ENCODE measurements at regions not wholly inside any gene's neighbourhood (a gene's known extent, or its start where the extent isn't known, plus 50 kb on each side); places are given as distances from the start of the nearest gene placed in this dataset.

- Histone ChIP-seq H3K9ac (ENCODE audit: insufficient read depth in 1 of 2, low read length in 2 of 2) (no peak overlapping the region), H3K4me1 (ENCODE audit: control insufficient read depth in 5 of 5, insufficient read depth in 5 of 5, low read length in 5 of 5) (no peaks in the 10 kb centered on the region), H3K9me3 (ENCODE audit: control insufficient read depth in 4 of 4, insufficient read depth in 3 of 4, low read length in 3 of 4) (no peaks in the 10 kb centered on the region), H3K27me3 (ENCODE audit: control insufficient read depth in 3 of 3, insufficient read depth in 3 of 3, low read length in 2 of 3) (no peaks in the 10 kb centered on the region), H3K36me3 (ENCODE audit: control insufficient read depth in 4 of 4, insufficient read depth in 4 of 4, low read length in 4 of 4) (no peaks in the 10 kb centered on the region), H3K27ac (ENCODE audit: low read depth in 1 of 2, low read length in 1 of 2) (no peak overlapping the region), H3K4me3 (no peak overlapping the region)
- ATAC-seq (ENCODE audit: insufficient read depth, low FRiP score), result no peak
- TF ChIP-seq CTCF (IDR thresholded peaks at IDR 0.05; ENCODE audit: control extremely low read depth, extremely low read depth), result no peak
- WGBS, 2 donors, result 85 to 87% methylated on average over 11 of the region's 11 CpGs
- DNase-seq, result no peak
These were observed 61.1 kb upstream of the SLC35C1 start for GRCh38 chr11:45743556-45744468.

GRCh38 chr11:45741582-45741981 lies 63.4 kb upstream of the SLC35C1 start:
- H3K9ac ChIP-seq (ENCODE audit: insufficient read depth in 1 of 2, low read length in 2 of 2), result no peak overlapping the region
- DNase-seq (no peak), ATAC-seq (ENCODE audit: insufficient read depth, low FRiP score) (no peak)
- no peaks in the 10 kb centered on the region for H3K4me1 ChIP-seq (ENCODE audit: control insufficient read depth in 5 of 5, insufficient read depth in 5 of 5, low read length in 5 of 5)
- no peak overlapping the region for H3K4me3 ChIP-seq
- WGBS, 2 donors, result 90 to 94% methylated on average over 2 of the region's 2 CpGs
- no peaks in the 10 kb centered on the region for H3K9me3 ChIP-seq (ENCODE audit: control insufficient read depth in 4 of 4, insufficient read depth in 3 of 4, low read length in 3 of 4)
- no peaks in the 10 kb centered on the region for H3K36me3 ChIP-seq (ENCODE audit: control insufficient read depth in 4 of 4, insufficient read depth in 4 of 4, low read length in 4 of 4)
- TF ChIP-seq CTCF (IDR thresholded peaks at IDR 0.05; ENCODE audit: control extremely low read depth, extremely low read depth), result no peak
- no peak overlapping the region for H3K27ac ChIP-seq (ENCODE audit: low read depth in 1 of 2, low read length in 1 of 2)
- H3K27me3 ChIP-seq (ENCODE audit: control insufficient read depth in 3 of 3, insufficient read depth in 3 of 3, low read length in 2 of 3), result no peaks in the 10 kb centered on the region

- ATAC-seq (ENCODE audit: insufficient read depth, low FRiP score), result no peak
- H3K4me1 ChIP-seq (ENCODE audit: control insufficient read depth in 5 of 5, insufficient read depth in 5 of 5, low read length in 5 of 5), result no peaks in the 10 kb centered on the region
- H3K36me3 ChIP-seq (ENCODE audit: control insufficient read depth in 4 of 4, insufficient read depth in 4 of 4, low read length in 4 of 4), result no peaks in the 10 kb centered on the region
- no peak overlapping the region for H3K27ac ChIP-seq (ENCODE audit: low read depth in 1 of 2, low read length in 1 of 2)
- no peak for DNase-seq
- H3K27me3 ChIP-seq (ENCODE audit: control insufficient read depth in 3 of 3, insufficient read depth in 3 of 3, low read length in 2 of 3), result no peaks in the 10 kb centered on the region
- H3K4me3 ChIP-seq, result no peak overlapping the region
- no peak overlapping the region for H3K9ac ChIP-seq (ENCODE audit: insufficient read depth in 1 of 2, low read length in 2 of 2)
- TF ChIP-seq CTCF (IDR thresholded peaks at IDR 0.05; ENCODE audit: control extremely low read depth, extremely low read depth), result no peak
- H3K9me3 ChIP-seq (ENCODE audit: control insufficient read depth in 4 of 4, insufficient read depth in 3 of 4, low read length in 3 of 4), result peaks cover 0 to 2% (median 0%) of the 10 kb centered on the region in 4 donors
- WGBS, 2 donors, result 69 to 84% methylated on average over 2 of the region's 2 CpGs
These were observed 63.9 kb upstream of the SLC35C1 start for GRCh38 chr11:45741032-45741431.
